ENCODE measurements at regions not wholly inside any gene's neighbourhood (a gene's known extent, or its start where the extent isn't known, plus 50 kb on each side); places are given as distances from the start of the nearest gene placed in this dataset.

DNA sequence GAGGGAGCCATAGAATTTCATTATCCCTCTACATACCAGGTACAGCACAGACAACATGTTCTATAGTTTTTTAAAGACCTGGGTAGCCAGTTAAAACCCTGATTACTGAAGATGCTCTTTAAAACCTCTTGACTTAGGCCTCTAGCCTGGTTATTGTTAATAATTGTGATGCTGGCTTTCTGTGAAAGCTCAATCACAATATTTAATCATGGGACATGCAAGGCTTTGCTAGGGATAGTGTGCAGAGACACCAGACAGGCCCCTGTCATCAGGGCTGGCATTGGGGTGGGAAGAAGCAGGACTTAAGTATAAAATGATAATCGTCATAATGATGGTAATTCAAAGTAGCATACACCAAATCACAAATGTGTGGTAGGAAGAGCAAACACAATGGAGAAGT is 274.4 kb downstream of the PTBP2 start:
- DNase-seq (ENCODE audit: low read depth, low spot score), result no peak

- no peak for DNase-seq (ENCODE audit: low read depth, low spot score)
Measured at GRCh38 chr1:96997717-96998116, 276.1 kb downstream of the PTBP2 start.

- DNase-seq (ENCODE audit: low read depth, low spot score), result no peak
Measured at GRCh38 chr1:96998466-96998865, 276.9 kb downstream of the PTBP2 start.

GRCh38 chr1:96999191-96999590 is 277.6 kb downstream of the PTBP2 start:
- DNase-seq (ENCODE audit: low read depth, low spot score), result no peak

GRCh38 chr1:97004054-97004453 is 282.5 kb downstream of the PTBP2 start:
- DNase-seq (ENCODE audit: low read depth, low spot score), result no peak

DNA sequence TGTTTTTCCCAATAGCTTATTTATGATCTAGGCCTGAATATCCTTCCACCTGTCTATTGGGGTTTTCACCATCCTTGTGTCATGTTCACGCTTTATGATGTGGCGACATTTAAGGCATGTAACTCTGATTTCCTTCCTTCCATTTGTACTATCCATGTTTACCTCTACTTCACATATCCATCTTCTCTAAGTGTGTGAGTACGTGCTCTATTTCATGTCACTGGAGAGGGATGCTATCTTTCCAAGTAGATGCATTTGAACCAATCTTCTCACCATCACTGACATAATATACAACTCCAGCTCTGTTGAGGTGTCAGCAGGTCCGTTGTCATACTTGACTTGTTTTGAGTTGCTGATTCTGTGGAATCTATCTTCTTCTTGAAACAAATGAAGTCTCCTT is 283.2 kb downstream of the PTBP2 start:
- no peak for DNase-seq (ENCODE audit: low read depth, low spot score)

DNA sequence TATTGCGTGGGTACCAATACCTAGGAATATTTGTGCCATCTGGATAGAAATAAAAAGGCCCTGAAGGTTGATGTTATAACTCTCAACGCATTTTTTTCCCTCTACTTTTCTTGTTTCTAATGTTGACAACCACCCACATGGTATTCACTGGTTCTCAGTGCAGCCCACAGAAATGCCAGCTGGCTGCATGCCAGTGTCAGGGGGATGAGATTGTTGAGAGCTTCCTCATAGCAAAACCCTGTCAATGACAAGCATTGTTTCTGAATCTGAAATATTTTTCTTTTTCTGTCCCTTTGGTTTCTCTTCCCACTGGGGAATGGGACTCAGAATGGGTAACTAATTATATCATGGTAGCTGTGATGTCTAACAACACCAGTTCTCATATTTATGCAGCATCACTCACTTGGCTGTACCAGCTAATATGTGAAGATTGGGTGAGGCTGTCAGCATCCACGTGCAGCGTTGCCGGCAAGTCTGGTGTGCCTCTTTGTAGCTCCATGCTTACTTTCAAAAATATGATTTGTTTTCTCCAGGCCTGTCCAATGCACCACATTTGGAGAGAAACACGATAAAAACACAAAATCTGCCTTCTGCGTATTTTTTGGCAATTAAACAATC is 284.6 kb downstream of the PTBP2 start:
- DNase-seq (ENCODE audit: low read depth, low spot score), result peak; percentile 47

GRCh38 chr1:97007840-97008604 is 286.4 kb downstream of the PTBP2 start:
- DNase-seq (ENCODE audit: low read depth, low spot score), result no peak

GRCh38 chr1:97010566-97011264 is 289.1 kb downstream of the PTBP2 start:
- no peak for DNase-seq (ENCODE audit: low read depth, low spot score)

- no peak for DNase-seq (ENCODE audit: low read depth, low spot score)
Measured at GRCh38 chr1:97013136-97013535, 291.6 kb downstream of the PTBP2 start.

DNA sequence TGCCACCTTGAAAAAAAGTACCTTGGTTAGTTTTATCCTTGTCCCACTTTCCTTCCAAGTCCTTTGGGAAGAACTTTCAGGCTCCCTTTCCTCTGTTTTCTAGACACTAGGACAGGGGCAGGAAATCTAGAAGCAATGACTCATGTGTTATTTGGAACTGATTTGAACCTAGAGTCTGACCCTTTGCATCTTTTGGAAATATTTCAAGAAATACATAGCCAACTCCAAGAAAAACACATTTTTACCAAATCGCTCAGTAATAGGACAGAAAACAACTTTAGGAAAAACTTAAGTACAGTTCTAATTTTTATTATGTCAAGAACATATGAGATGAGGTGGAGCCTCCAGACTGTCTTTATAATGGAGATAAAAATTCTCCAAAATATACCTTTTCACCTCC is 292.4 kb downstream of the PTBP2 start:
- DNase-seq (ENCODE audit: low read depth, low spot score), result peak; percentile 71

- DNase-seq (ENCODE audit: low read depth, low spot score), result no peak
Measured at GRCh38 chr1:97014426-97014825, 292.8 kb downstream of the PTBP2 start.

DNA sequence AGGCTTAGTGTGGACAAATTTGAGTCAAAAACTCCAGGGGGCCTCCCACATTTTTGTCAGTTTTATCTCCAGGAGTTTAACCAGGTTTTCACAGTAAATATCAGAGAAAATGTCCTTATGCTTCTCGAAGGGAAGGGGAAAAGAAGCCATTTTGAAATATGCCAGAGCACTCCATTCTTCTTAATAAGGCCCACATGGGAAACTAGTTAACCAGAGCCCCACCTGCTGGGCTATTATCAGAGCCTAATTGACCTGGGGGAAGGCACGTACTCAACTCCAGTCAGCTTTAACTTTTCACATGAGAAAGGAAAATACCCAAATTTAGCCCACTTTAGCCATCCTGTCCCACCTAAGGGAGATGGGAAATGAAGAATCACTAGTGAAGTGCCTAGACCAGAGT is 296.3 kb downstream of the PTBP2 start:
- no peak for DNase-seq (ENCODE audit: low read depth, low spot score)

Data from brain pericyte (primary cell).